HepG2 (cell line): ENCODE measurements at regions not wholly inside any gene's neighbourhood (a gene's known extent, or its start where the extent isn't known, plus 50 kb on each side); places are given as distances from the start of the nearest gene placed in this dataset.

Experiments used
- AKAP8 ChIP-seq: sonication (generic); formaldehyde crosslinking; IDR thresholded peaks from 2 replicates; pipeline ENCODE4 v1.5.1; 2020; ENCODE audit warnings: mild to moderate bottlenecking, missing genetic modification reagents
- ATF7 ChIP-seq, 2 experiments: fragments of 450-650 bp in 1 of 2; sonication (generic) in 1 of 2; formaldehyde crosslinking in 1 of 2; IDR thresholded peaks; 2 replicates each; pipeline versions ENCODE4 v1.4.0 to v1.6.1; 2016 to 2020; ENCODE audit warnings: antibody characterized with exemption in 1 of 2, mild to moderate bottlenecking in 1 of 2, missing genetic modification reagents in 1 of 2
- BHLHE40 ChIP-seq: IDR thresholded peaks from 2 replicates; pipeline ENCODE4 v1.6.1; 2011; ENCODE audit warnings: low read length, improper control_type of control experiment
- NCOA5 ChIP-seq: sonication (generic); formaldehyde crosslinking; IDR thresholded peaks from 2 replicates; pipeline ENCODE4 v1.4.0; 2020; ENCODE audit warnings: missing genetic modification reagents
- NFYC ChIP-seq: IDR thresholded peaks from 2 replicates; pipeline ENCODE4 v1.6.1; 2016; ENCODE audit warnings: missing genetic modification reagents, missing compliant biosample characterization
- NPAS2 ChIP-seq: sonication (generic); formaldehyde crosslinking; IDR thresholded peaks from 2 replicates; pipeline ENCODE4 v1.8.0; 2022; ENCODE audit warnings: mild to moderate bottlenecking, missing genetic modification reagents, borderline replicate concordance
- RARG ChIP-seq: sonication (generic); formaldehyde crosslinking; IDR thresholded peaks from 2 replicates; pipeline ENCODE4 v1.4.0; 2020; ENCODE audit warnings: low read depth, mild to moderate bottlenecking, missing genetic modification reagents
- SRSF9 ChIP-seq: fragments of 200-400 bp; formaldehyde crosslinking; IDR thresholded peaks from 2 replicates; pipeline ENCODE4 v1.6.1; 2018; ENCODE audit warnings: borderline replicate concordance, mild to moderate bottlenecking, low read depth, low read length; ENCODE audit not compliant: insufficient read depth, poor library complexity, severe bottlenecking
- TCF12 ChIP-seq, 2 experiments: fragments of 450-650 bp in 1 of 2; sonication (generic) in 1 of 2; formaldehyde crosslinking in 1 of 2; IDR thresholded peaks; 2 replicates each; pipeline versions ENCODE4 v1.6.1 to v1.8.0; 2017 to 2022; ENCODE audit warnings: antibody characterized with exemption in 1 of 2, mild to moderate bottlenecking in 1 of 2, missing genetic modification reagents in 1 of 2, moderate library complexity in 1 of 2
- XRCC5 ChIP-seq: fragments of 200-400 bp; formaldehyde crosslinking; optimal IDR thresholded peaks from 2 replicates; pipeline ENCODE3; 2017; ENCODE audit warnings: mild to moderate bottlenecking, low read length
- ZBTB21 ChIP-seq: sonication (generic); formaldehyde crosslinking; IDR thresholded peaks from 2 replicates; pipeline ENCODE4 v1.4.0; 2020; ENCODE audit warnings: missing genetic modification reagents
- ZFP90 ChIP-seq: sonication (generic); formaldehyde crosslinking; IDR thresholded peaks from 2 replicates; pipeline ENCODE4 v1.8.0; 2022; ENCODE audit warnings: missing genetic modification reagents, mild to moderate bottlenecking, inconsistent platforms, borderline replicate concordance
- ZMYM4 ChIP-seq: sonication (generic); formaldehyde crosslinking; IDR thresholded peaks from 2 replicates; pipeline ENCODE4 v1.8.1; 2023; ENCODE audit warnings: mild to moderate bottlenecking, missing genetic modification reagents
- ZNF10 ChIP-seq: sonication (generic); formaldehyde crosslinking; IDR thresholded peaks from 2 replicates; pipeline ENCODE4 v1.4.0; 2020; ENCODE audit warnings: mild to moderate bottlenecking, low read depth, missing genetic modification reagents, borderline replicate concordance
- ZNF205 ChIP-seq: IDR thresholded peaks from 2 replicates; pipeline ENCODE4 v1.6.1; 2018; ENCODE audit warnings: missing biosample characterization, missing genetic modification reagents
- ZNF558 ChIP-seq: sonication (generic); formaldehyde crosslinking; IDR thresholded peaks from 2 replicates; pipeline ENCODE4 v1.9.0; 2022; ENCODE audit warnings: mild to moderate bottlenecking, missing genetic modification reagents, borderline replicate concordance
- ZNF878 ChIP-seq: sonication (generic); formaldehyde crosslinking; IDR thresholded peaks from 2 replicates; pipeline ENCODE4 v1.8.1; 2023; ENCODE audit warnings: mild to moderate bottlenecking, missing genetic modification reagents, moderate library complexity
- ZSCAN31 ChIP-seq: sonication (generic); formaldehyde crosslinking; IDR thresholded peaks from 2 replicates; pipeline ENCODE4 v1.5.0; 2020; ENCODE audit warnings: low read depth, mild to moderate bottlenecking, missing genetic modification reagents
- TF ChIP-seq, protein P1 (sequence below): sonication (generic); formaldehyde crosslinking; IDR thresholded peaks from 2 replicates; pipeline ENCODE4 v1.4.0; 2020; ENCODE audit warnings: missing genetic modification reagents
- TF ChIP-seq, protein P2 (sequence below): sonication (generic); formaldehyde crosslinking; IDR thresholded peaks from 2 replicates; pipeline ENCODE4 v1.4.0; 2020; ENCODE audit warnings: mild to moderate bottlenecking, low read depth, missing genetic modification reagents
- TF ChIP-seq, protein P3 (sequence below): sonication (generic); formaldehyde crosslinking; IDR thresholded peaks from 2 replicates; pipeline ENCODE4 v1.8.0; 2022; ENCODE audit warnings: mild to moderate bottlenecking, missing genetic modification reagents
- TF ChIP-seq, protein P4 (sequence below): sonication (generic); formaldehyde crosslinking; IDR thresholded peaks from 2 replicates; pipeline ENCODE4 v1.4.0; 2020; ENCODE audit warnings: missing genetic modification reagents
- TF ChIP-seq, protein P5 (sequence below): IDR thresholded peaks from 2 replicates; pipeline ENCODE4 v1.6.1; 2012; ENCODE audit warnings: low read depth, low read length, improper control_type of control experiment

DNA sequence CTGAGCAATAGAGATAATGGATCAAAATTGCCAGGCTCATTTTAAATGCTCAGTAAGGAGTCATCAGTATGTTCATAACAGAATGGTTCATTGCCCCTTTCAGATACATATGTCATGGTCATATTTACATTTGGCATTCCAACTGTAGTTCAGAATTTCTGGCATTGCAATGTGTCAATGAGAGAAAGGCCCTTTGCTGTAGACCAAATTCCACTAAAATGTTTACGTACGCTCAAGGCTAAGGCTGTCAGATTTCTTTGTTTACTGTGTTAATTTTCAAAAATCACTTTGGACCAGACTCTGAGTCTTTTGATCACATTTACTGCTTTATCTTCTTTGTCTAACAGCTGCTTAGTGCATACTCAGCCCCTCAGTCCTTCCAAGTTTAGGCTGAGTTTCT is 213.5 kb downstream of the PIK3C3 start (continued):
- TF ChIP-seq, protein P1, sequence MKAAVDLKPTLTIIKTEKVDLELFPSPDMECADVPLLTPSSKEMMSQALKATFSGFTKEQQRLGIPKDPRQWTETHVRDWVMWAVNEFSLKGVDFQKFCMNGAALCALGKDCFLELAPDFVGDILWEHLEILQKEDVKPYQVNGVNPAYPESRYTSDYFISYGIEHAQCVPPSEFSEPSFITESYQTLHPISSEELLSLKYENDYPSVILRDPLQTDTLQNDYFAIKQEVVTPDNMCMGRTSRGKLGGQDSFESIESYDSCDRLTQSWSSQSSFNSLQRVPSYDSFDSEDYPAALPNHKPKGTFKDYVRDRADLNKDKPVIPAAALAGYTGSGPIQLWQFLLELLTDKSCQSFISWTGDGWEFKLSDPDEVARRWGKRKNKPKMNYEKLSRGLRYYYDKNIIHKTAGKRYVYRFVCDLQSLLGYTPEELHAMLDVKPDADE = no peak
- TF ChIP-seq BHLHE40 (no peak), ZNF558 (CRISPR knock-in tag) (no peak), ZNF10 (CRISPR knock-in tag) (no peak), NFYC (CRISPR knock-in tag) (no peak), RARG (CRISPR knock-in tag) (no peak), TCF12 (IDR thresholded peaks at IDR 0.05) (no peak), TCF12 (CRISPR knock-in tag; IDR thresholded peaks at IDR 0.05) (no peak), ZFP90 (CRISPR knock-in tag) (0 out of 2 replicates have a peak, but pooled peaks have one; percentile 53), AKAP8 (CRISPR knock-in tag) (no peak), XRCC5 (no peak), NPAS2 (CRISPR knock-in tag) (no peak), ZSCAN31 (CRISPR knock-in tag) (0 out of 2 replicates have a peak, but pooled peaks have one; percentile 52), ZBTB21 (no peak), SRSF9 (no peak), ZNF205 (CRISPR knock-in tag) (no peak), ZNF878 (0 out of 2 replicates have a peak, but pooled peaks have one; percentile 30), NCOA5 (CRISPR knock-in tag) (no peak), ZMYM4 (CRISPR knock-in tag) (peak; percentile 86), ATF7 (IDR thresholded peaks at IDR 0.05) (peak; percentile 49), ATF7 (CRISPR knock-in tag; IDR thresholded peaks at IDR 0.05) (no peak; the same call in 1 of the 2 replicates)
- TF ChIP-seq, protein P2, sequence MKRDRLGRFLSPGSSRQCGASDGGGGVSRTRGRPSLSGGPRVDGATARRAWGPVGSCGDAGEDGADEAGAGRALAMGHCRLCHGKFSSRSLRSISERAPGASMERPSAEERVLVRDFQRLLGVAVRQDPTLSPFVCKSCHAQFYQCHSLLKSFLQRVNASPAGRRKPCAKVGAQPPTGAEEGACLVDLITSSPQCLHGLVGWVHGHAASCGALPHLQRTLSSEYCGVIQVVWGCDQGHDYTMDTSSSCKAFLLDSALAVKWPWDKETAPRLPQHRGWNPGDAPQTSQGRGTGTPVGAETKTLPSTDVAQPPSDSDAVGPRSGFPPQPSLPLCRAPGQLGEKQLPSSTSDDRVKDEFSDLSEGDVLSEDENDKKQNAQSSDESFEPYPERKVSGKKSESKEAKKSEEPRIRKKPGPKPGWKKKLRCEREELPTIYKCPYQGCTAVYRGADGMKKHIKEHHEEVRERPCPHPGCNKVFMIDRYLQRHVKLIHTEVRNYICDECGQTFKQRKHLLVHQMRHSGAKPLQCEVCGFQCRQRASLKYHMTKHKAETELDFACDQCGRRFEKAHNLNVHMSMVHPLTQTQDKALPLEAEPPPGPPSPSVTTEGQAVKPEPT = no peak
- TF ChIP-seq, protein P3, sequence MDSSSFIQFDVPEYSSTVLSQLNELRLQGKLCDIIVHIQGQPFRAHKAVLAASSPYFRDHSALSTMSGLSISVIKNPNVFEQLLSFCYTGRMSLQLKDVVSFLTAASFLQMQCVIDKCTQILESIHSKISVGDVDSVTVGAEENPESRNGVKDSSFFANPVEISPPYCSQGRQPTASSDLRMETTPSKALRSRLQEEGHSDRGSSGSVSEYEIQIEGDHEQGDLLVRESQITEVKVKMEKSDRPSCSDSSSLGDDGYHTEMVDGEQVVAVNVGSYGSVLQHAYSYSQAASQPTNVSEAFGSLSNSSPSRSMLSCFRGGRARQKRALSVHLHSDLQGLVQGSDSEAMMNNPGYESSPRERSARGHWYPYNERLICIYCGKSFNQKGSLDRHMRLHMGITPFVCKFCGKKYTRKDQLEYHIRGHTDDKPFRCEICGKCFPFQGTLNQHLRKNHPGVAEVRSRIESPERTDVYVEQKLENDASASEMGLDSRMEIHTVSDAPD (CRISPR knock-in tag) = no peak
- TF ChIP-seq, protein P4, sequence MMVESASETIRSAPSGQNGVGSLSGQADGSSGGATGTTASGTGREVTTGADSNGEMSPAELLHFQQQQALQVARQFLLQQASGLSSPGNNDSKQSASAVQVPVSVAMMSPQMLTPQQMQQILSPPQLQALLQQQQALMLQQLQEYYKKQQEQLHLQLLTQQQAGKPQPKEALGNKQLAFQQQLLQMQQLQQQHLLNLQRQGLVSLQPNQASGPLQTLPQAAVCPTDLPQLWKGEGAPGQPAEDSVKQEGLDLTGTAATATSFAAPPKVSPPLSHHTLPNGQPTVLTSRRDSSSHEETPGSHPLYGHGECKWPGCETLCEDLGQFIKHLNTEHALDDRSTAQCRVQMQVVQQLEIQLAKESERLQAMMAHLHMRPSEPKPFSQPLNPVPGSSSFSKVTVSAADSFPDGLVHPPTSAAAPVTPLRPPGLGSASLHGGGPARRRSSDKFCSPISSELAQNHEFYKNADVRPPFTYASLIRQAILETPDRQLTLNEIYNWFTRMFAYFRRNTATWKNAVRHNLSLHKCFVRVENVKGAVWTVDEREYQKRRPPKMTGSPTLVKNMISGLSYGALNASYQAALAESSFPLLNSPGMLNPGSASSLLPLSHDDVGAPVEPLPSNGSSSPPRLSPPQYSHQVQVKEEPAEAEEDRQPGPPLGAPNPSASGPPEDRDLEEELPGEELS (CRISPR knock-in tag) = peak; percentile 92
- TF ChIP-seq, protein P5, sequence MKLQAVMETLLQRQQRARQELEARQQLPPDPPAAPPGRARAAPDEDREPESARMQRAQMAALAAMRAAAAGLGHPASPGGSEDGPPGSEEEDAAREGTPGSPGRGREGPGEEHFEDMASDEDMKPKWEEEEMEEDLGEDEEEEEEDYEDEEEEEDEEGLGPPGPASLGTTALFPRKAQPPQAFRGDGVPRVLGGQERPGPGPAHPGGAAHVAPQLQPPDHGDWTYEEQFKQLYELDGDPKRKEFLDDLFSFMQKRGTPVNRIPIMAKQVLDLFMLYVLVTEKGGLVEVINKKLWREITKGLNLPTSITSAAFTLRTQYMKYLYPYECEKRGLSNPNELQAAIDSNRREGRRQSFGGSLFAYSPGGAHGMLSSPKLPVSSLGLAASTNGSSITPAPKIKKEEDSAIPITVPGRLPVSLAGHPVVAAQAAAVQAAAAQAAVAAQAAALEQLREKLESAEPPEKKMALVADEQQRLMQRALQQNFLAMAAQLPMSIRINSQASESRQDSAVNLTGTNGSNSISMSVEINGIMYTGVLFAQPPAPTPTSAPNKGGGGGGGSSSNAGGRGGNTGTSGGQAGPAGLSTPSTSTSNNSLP = peak; percentile 84
